Left lung (tissue), 4 donors: ENCODE measurements at regions not wholly inside any gene's neighbourhood (a gene's known extent, or its start where the extent isn't known, plus 50 kb on each side); places are given as distances from the start of the nearest gene placed in this dataset.
"Not testable (repeated sequence)": the region's sequence is repeated elsewhere in the genome, so short reads cannot be mapped to it uniquely, and the experiment has no call there.

Experiments used
- ATAC-seq: fragments of 200-7000 bp; cut with Tn5 transposase; one replicate; pipeline ENCODE4 v1.9.1; 2020; ENCODE audit warnings: moderate library complexity
- DNase-seq, 4 donors: peaks; one replicate each; pipeline ENCODE4 v3.0.0-alpha.2; 2013 to 2020
- H3K27ac ChIP-seq, 2 donors: fragments of 200-600 bp; sonication (generic) in 1 of 2; one replicate each; pipeline versions ENCODE4 v1.5.0 to v1.8.0; 2020 to 2021
- H3K27me3 ChIP-seq, 2 donors: fragments of 200-600 bp; sonication (generic) in 1 of 2; one replicate each; pipeline versions ENCODE4 v1.5.0 to v1.8.0; 2020 to 2021
- H3K36me3 ChIP-seq, 2 donors: fragments of 200-600 bp; sonication (generic) in 1 of 2; one replicate each; pipeline versions ENCODE4 v1.5.0 to v1.8.0; 2020 to 2021
- H3K4me1 ChIP-seq, 2 donors: fragments of 200-600 bp; one replicate each; pipeline ENCODE4 v1.8.0; 2021
- H3K4me3 ChIP-seq, 2 donors: fragments of 200-600 bp; sonication (generic) in 1 of 2; one replicate each; pipeline versions ENCODE4 v1.5.0 to v1.8.0; 2020 to 2021; ENCODE audit warnings: mild to moderate bottlenecking in 1 of 2
- H3K9me3 ChIP-seq, 2 donors: fragments of 200-600 bp; sonication (generic) in 1 of 2; one replicate each; pipeline versions ENCODE4 v1.5.0 to v1.8.0; 2020 to 2021
- intact Hi-C, 2 donors: fragments of 100-400 bp; cut with DNase I; formaldehyde crosslinking; loops; one replicate each; pipeline versions ENCODE4 v1.11.2 to v1.14.2; 2022
- TF ChIP-seq, protein P1 (sequence below), 2 donors: fragments of 200-600 bp; sonication (generic) in 1 of 2; IDR thresholded peaks; one replicate each; pipeline versions ENCODE4 v1.5.0 to v1.8.0; 2021; ENCODE audit warnings: antibody characterized with exemption in 2 of 2
- donor health status: DM: no; HTN: yes; CAD: no.
- donor health status: DM: no; HTN: no; CAD: no.

DNA sequence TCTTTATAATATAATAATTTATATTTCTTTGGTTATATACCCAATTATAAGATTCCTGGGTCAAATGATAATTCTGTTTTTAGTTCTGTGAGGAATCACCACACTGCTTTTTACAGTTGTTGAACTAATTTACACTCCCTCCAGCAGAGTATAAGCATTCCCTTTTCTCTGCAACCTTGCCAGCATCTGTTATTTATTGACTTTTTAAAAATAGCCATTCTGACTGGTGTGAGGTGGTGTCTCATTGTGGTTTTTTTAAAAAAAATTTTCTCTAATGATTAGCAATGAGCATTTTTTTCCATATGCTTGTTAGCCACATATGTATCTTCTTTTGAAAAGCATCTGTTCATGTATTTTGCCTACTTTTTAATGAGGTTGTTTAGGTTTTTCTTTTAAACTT, 122.2 kb downstream of the ZNF486 start:
- TF ChIP-seq, protein P1, sequence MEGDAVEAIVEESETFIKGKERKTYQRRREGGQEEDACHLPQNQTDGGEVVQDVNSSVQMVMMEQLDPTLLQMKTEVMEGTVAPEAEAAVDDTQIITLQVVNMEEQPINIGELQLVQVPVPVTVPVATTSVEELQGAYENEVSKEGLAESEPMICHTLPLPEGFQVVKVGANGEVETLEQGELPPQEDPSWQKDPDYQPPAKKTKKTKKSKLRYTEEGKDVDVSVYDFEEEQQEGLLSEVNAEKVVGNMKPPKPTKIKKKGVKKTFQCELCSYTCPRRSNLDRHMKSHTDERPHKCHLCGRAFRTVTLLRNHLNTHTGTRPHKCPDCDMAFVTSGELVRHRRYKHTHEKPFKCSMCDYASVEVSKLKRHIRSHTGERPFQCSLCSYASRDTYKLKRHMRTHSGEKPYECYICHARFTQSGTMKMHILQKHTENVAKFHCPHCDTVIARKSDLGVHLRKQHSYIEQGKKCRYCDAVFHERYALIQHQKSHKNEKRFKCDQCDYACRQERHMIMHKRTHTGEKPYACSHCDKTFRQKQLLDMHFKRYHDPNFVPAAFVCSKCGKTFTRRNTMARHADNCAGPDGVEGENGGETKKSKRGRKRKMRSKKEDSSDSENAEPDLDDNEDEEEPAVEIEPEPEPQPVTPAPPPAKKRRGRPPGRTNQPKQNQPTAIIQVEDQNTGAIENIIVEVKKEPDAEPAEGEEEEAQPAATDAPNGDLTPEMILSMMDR (IDR thresholded peaks at IDR 0.05), result no peak
- Histone ChIP-seq H3K27me3 (no peaks in the 10 kb centered on the region), H3K27ac (no peak overlapping the region), H3K9me3 (peaks cover 0 to 24% of the 10 kb centered on the region in 2 donors), H3K4me1 (no peaks in the 10 kb centered on the region), H3K36me3 (no peaks in the 10 kb centered on the region), H3K4me3 (no peak overlapping the region)
- intact Hi-C loops, result no loop called here
- ATAC-seq (no peak), DNase-seq (no peak)

DNA sequence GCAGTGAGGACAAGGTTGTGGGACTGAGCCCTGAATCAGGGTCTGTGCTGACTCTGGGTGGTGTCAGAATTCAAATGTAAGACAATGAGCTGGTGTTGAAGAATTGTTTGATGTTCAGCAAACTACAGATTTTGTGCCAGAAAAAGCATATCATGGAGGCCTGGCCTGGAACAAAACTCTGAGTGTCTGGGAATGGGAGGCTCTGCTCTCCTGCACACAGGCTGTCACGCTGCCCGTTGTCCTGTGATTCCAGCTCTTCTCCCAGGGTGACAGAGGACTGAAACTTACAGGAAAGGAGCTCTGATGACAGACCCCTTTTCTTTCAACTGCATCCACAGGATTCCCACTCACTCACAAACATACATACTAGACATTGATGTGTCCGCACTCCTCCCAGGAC, 120.1 kb downstream of the ZNF486 start:
- Histone ChIP-seq H3K27ac (no peak overlapping the region), H3K36me3 (no peaks in the 10 kb centered on the region), H3K9me3 (peaks cover 0 to 16% of the 10 kb centered on the region in 2 donors), H3K27me3 (no peaks in the 10 kb centered on the region), H3K4me3 (no peak overlapping the region), H3K4me1 (no peaks in the 10 kb centered on the region)
- TF ChIP-seq, protein P1 (IDR thresholded peaks at IDR 0.05), result no peak
- DNase-seq (no peak), ATAC-seq (no peak)
- intact Hi-C loops, result no loop called here

DNA sequence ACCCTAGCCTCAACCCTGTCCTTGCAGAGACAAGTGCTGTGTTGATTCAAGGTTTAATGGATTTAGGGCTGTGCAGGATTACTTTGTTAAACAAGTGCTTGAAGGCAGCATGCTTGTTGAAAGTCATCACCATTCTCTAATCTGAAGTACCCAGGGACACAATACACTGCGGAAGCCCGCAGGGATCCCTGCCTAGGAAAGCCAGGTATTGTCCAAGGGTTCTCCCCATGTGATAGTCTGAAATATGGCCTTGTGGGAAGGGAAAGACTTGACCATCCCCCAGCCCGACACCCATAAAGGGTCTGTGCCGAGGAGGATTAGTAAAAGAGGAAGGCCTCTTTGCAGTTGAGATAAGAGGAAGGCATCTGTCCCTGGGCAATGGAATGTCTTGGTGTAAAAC, 118.9 kb downstream of the ZNF486 start:
- H3K4me3 ChIP-seq, H3K27ac ChIP-seq, H3K27me3 ChIP-seq, DNase-seq, H3K4me1 ChIP-seq, ATAC-seq, intact Hi-C loops, H3K36me3 ChIP-seq: not testable (repeated sequence)
- peaks cover 0 to 16% of the 10 kb centered on the region in 2 donors for H3K9me3 ChIP-seq

DNA sequence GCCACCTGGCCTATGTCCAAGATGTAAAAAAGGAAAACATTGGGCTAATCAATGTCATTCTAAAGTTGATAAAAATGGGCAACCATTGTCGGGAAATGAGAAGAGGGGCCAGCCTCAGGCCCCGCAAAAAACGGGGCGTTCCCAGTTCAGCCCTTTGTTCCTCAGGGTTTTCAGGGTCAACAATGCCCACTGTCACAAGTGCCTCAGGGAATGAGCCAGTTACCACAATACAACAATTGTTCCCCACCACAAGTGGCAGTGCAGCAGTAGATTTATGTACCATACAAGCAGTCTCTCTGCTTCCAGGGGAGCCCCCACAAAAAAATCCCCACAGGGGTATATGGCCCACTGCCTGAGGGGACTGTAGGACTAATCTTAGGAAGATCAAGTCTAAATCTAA, 112.5 kb downstream of the ZNF486 start:
- ATAC-seq, result no peak
- TF ChIP-seq, protein P1 (IDR thresholded peaks at IDR 0.05), result no peak

DNA sequence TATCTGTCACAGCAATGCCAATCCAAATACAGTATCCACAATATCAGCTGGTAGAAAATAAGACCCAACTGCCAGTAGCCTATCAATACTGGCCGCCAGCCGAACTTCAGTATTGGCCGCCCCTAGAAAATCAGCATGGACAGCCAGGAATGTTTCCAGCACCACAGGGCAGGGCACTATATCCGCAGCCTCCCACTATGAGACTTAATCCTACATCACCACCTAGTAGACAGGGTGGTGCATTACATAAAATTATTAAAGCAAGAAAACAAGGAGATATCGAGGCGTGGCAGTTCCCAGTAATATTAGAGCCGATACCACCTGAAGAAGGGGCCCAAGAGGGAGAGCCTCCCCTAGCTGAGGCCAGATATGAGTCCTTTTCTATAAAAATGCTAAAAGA, 111.3 kb downstream of the ZNF486 start:
- H3K27ac ChIP-seq, result no peak overlapping the region
- ATAC-seq, result no peak
- H3K9me3 ChIP-seq, result peaks cover 0 to 32% of the 10 kb centered on the region in 2 donors
- DNase-seq, result no peak
- H3K4me3 ChIP-seq, result no peak overlapping the region
- TF ChIP-seq, protein P1 (IDR thresholded peaks at IDR 0.05), result no peak
- H3K4me1 ChIP-seq, result no peaks in the 10 kb centered on the region
- H3K36me3 ChIP-seq, result no peaks in the 10 kb centered on the region
- intact Hi-C loops, result no loop called here
- H3K27me3 ChIP-seq, result no peaks in the 10 kb centered on the region

More for the DNA sequence above, 112.5 kb downstream of the ZNF486 start:
- Histone ChIP-seq H3K9me3 (peaks cover 0 to 27% of the 10 kb centered on the region in 2 donors), H3K4me1 (no peaks in the 10 kb centered on the region), H3K27me3 (no peaks in the 10 kb centered on the region), H3K36me3 (no peaks in the 10 kb centered on the region), H3K4me3 (no peak overlapping the region), H3K27ac (no peak overlapping the region)
- intact Hi-C loops, result no loop called here
- DNase-seq, result no peak

DNA sequence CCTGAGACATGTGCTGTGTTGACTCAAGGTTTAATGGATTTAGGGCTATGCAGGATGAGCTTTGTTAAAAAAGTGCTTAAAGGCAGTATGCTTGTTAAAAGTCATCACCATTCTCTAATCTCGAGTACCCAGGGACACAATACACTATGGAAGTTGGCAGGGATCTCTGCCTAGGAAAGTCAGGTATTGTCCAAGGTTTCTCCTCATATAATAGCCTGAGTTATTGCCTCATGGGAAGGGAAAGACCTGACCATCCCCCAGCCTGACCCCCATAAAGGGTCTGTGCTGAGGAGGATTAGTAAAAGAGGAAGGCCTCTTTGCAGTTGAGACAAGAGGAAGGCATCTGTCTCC, 109.7 kb downstream of the ZNF486 start:
- peaks cover 0 to 40% of the 10 kb centered on the region in 2 donors for H3K9me3 ChIP-seq
- H3K36me3 ChIP-seq, H3K4me1 ChIP-seq, H3K4me3 ChIP-seq, ATAC-seq, intact Hi-C loops, H3K27me3 ChIP-seq, H3K27ac ChIP-seq, DNase-seq: not testable (repeated sequence)
